Ishikawa (cell line): ENCODE measurements at regions not wholly inside any gene's neighbourhood (a gene's known extent, or its start where the extent isn't known, plus 50 kb on each side); places are given as distances from the start of the nearest gene placed in this dataset.

Experiments
- CEBPB ChIP-seq: IDR thresholded peaks from 2 replicates; pipeline ENCODE4 v1.6.1; 2012
- CREB1 ChIP-seq: IDR thresholded peaks from 2 replicates; pipeline ENCODE4 v1.6.1; 2012; ENCODE audit warnings: low read depth
- EGR1 ChIP-seq: IDR thresholded peaks from 2 replicates; pipeline ENCODE4 v1.6.1; 2012
- EP300 ChIP-seq: IDR thresholded peaks from 2 replicates; pipeline ENCODE4 v1.6.1; 2012; ENCODE audit warnings: borderline replicate concordance
- FOXM1 ChIP-seq: IDR thresholded peaks from 2 replicates; pipeline ENCODE4 v1.6.1; 2012; ENCODE audit warnings: low read depth, borderline replicate concordance
- NFIC ChIP-seq: IDR thresholded peaks from 2 replicates; pipeline ENCODE4 v1.6.1; 2012
- RAD21 ChIP-seq: IDR thresholded peaks from 2 replicates; pipeline ENCODE4 v1.6.1; 2012; ENCODE audit warnings: low read depth
- TAF1 ChIP-seq: IDR thresholded peaks from 2 replicates; pipeline ENCODE4 v1.6.1; 2012; ENCODE audit warnings: low read depth, mild to moderate bottlenecking
- TCF12 ChIP-seq: IDR thresholded peaks from 2 replicates; pipeline ENCODE4 v1.6.1; 2012; ENCODE audit warnings: low read depth
- TEAD4 ChIP-seq: IDR thresholded peaks from 2 replicates; pipeline ENCODE4 v1.6.1; 2012
- YY1 ChIP-seq: IDR thresholded peaks from 2 replicates; pipeline ENCODE4 v1.6.1; 2012; ENCODE audit warnings: low read depth
- ZBTB7A ChIP-seq: IDR thresholded peaks from 2 replicates; pipeline ENCODE4 v1.6.1; 2012; ENCODE audit warnings: low read depth
- TF ChIP-seq, protein P1 (sequence below): IDR thresholded peaks from 2 replicates; pipeline ENCODE4 v1.6.1; 2012
- TF ChIP-seq, protein P2 (sequence below): IDR thresholded peaks from 2 replicates; pipeline ENCODE4 v1.6.1; 2012; ENCODE audit warnings: low read depth, mild to moderate bottlenecking
- TF ChIP-seq, protein P3 (sequence below): IDR thresholded peaks from 2 replicates; pipeline ENCODE4 v1.6.1; 2012

DNA sequence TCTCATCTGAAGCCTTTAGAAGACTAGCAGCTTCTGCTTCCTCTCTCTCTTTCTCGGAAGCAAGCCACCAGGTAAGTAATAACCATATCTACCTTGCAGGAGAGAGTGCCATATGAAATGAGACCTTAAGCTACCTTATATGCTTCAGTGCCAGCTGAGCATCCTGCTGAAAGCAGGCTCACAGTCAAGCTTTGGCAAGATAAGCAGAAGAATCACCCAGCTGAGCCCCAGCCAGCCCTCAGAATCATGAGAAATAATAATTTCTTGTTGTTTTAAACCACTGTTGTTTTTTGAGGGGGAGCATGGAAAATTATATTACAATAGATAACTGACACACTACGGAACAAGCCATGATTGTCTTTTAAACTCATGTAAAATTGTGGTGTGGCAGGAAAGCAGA, 514.4 kb downstream of the MBD2 start:
- TF ChIP-seq, protein P1, sequence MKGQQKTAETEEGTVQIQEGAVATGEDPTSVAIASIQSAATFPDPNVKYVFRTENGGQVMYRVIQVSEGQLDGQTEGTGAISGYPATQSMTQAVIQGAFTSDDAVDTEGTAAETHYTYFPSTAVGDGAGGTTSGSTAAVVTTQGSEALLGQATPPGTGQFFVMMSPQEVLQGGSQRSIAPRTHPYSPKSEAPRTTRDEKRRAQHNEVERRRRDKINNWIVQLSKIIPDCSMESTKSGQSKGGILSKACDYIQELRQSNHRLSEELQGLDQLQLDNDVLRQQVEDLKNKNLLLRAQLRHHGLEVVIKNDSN: no peak
- TF ChIP-seq CREB1: no peak
- no peak for TF ChIP-seq TEAD4
- TF ChIP-seq, protein P2, sequence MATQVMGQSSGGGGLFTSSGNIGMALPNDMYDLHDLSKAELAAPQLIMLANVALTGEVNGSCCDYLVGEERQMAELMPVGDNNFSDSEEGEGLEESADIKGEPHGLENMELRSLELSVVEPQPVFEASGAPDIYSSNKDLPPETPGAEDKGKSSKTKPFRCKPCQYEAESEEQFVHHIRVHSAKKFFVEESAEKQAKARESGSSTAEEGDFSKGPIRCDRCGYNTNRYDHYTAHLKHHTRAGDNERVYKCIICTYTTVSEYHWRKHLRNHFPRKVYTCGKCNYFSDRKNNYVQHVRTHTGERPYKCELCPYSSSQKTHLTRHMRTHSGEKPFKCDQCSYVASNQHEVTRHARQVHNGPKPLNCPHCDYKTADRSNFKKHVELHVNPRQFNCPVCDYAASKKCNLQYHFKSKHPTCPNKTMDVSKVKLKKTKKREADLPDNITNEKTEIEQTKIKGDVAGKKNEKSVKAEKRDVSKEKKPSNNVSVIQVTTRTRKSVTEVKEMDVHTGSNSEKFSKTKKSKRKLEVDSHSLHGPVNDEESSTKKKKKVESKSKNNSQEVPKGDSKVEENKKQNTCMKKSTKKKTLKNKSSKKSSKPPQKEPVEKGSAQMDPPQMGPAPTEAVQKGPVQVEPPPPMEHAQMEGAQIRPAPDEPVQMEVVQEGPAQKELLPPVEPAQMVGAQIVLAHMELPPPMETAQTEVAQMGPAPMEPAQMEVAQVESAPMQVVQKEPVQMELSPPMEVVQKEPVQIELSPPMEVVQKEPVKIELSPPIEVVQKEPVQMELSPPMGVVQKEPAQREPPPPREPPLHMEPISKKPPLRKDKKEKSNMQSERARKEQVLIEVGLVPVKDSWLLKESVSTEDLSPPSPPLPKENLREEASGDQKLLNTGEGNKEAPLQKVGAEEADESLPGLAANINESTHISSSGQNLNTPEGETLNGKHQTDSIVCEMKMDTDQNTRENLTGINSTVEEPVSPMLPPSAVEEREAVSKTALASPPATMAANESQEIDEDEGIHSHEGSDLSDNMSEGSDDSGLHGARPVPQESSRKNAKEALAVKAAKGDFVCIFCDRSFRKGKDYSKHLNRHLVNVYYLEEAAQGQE: no peak
- TF ChIP-seq ZBTB7A: no peak

DNA sequence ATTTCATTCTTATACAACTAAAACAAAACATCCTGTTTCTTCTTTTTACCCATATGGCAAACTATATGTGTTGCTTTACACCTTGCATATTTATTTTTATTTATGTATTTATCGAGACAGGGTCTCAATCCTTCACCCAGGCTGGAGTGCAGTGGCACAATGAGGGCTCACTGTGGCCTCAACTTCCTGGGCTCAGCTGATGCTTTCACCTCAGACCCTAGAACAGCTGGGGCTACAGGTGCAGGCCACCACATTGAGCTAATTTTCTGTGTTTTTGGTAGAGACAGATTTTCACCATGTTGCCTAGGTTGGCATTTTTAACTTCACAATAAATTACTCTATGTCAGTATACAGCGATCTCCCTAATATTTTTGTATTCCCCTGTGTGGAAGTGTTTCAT, 522.0 kb downstream of the MBD2 start:
- TF ChIP-seq CREB1 (no peak), ZBTB7A (no peak), EGR1 (no peak), RAD21 (no peak), EP300 (no peak), YY1 (no peak), CEBPB (no peak), NFIC (no peak), TCF12 (no peak), TAF1 (no peak), TEAD4 (no peak), FOXM1 (no peak)
- TF ChIP-seq, protein P1: no peak
- TF ChIP-seq, protein P2: no peak
- TF ChIP-seq, protein P3, sequence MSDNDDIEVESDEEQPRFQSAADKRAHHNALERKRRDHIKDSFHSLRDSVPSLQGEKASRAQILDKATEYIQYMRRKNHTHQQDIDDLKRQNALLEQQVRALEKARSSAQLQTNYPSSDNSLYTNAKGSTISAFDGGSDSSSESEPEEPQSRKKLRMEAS: no peak

DNA sequence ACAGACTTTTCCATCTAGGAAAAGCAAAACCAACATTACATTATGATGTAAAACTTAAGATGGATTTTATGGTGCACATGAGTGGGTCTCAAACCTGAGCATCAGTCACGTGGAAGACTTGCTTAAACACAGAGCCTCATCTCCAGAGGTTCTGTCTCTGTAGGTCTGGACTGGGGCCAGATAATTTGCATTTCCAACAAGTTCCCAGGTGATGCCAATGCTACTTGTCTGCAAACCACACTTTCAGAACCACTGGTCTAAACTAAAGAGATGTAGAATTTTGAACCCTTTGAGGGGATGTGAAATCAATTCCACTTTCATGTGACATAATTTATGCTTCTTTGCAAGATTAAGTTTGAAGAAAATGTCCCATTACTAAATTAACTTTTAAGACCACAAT, 522.8 kb downstream of the MBD2 start:
- TF ChIP-seq FOXM1 (no peak), EGR1 (no peak), YY1 (no peak), EP300 (no peak), ZBTB7A (no peak), NFIC (no peak), CREB1 (no peak)
- TF ChIP-seq, protein P3: no peak
- TF ChIP-seq, protein P1: no peak
- TF ChIP-seq, protein P2: no peak

DNA sequence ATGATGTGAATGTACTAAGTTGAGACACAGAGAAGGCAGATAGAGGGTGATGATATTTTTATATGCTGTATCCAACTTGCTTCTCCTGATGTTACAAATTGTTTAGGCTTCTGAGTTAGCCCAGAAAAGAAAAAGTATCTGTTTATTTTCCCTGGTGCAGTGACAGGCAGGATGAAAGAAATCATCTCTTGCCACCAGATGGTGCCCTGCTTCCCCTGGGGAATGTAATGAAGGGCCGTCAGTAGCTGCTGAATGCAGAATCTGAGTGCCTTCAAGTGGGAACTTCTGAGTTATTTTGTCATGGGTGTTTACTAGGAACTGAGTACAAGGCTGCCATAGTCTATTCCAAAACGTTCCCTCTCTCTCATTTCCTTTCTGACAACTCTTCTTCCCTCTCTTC, 525.6 kb downstream of the MBD2 start:
- TF ChIP-seq TEAD4: no peak
- TF ChIP-seq RAD21: peak; percentile 36

DNA sequence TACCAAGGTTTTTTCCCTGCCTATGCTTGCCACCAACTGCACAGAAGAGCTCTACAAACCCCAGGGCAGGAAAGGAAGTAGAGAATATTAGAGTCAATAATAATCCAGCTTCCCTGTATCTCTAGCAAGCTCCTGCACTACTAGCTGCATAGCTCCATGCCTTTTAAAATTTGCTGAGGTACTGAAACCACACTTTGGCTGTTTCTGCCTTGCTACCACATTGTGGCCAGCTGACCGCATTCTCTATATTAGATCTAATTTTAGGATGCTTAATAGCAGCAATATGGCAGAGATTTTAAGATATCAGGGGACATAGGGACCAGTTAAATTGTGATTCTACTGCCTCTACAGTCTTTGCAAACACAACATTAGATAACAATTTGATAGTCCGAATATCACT, 534.6 kb downstream of the MBD2 start:
- TF ChIP-seq FOXM1 (no peak), TCF12 (no peak), NFIC (no peak), TAF1 (no peak), TEAD4 (no peak)

DNA sequence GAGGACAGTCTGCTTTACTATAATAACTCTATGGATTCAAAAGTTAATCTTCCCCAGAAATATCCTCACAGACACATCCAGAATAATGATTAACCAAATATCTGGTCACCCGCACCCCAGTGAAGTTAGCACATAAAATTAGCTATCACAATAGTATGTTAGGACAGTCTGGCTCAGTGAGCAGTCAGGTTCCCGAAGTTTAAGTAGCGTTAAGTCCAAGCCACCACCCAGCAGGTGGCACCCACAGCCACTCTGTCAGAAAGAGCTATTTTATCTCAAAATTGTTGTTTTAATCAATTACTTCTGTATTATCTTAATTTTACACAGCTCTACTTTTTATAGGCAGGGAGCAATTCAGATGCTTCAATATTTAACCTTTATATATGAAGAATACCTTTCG, 537.5 kb downstream of the MBD2 start:
- TF ChIP-seq, protein P1: no peak
- TF ChIP-seq FOXM1: no peak
- TF ChIP-seq TCF12: no peak
